PC-3 (cell line): ENCODE measurements at regions not wholly inside any gene's neighbourhood (a gene's known extent, or its start where the extent isn't known, plus 50 kb on each side); places are given as distances from the start of the nearest gene placed in this dataset.

Experiments
- ATAC-seq: fragments of 200-7000 bp; cut with Tn5 transposase; 2 replicates; pipeline ENCODE4 v1.9.1; 2020; ENCODE audit warnings: mild to moderate bottlenecking, moderate library complexity
- BruUV-seq: library from RNA; stranded (reverse); fragments of 400-500 nt; replicated peaks from 2 replicates; lab custom pipeline; 2021; lab: Mats Ljungman, UMichigan
- CTCF ChIA-PET: fragments of 300-600 bp; sonication (Branson Sonifier 250); formaldehyde crosslinking; loops from one replicate; lab custom pipeline; 2022; ENCODE audit warnings: antibody characterized with exemption; lab: Charles Lee
- POLR2A ChIA-PET: fragments of 300-600 bp; sonication (Branson Sonifier 250); formaldehyde crosslinking; loops from one replicate; lab custom pipeline; 2022; ENCODE audit warnings: antibody characterized with exemption; ENCODE audit not compliant: unreplicated experiment; lab: Charles Lee
- DNase-seq: peaks from one replicate; pipeline ENCODE4 v3.0.0-alpha.2; 2015
- H2AFZ ChIP-seq: fragments of 300-600 bp; sonication (generic); 2 replicates; pipeline ENCODE4 v1.6.0; 2016; ENCODE audit warnings: antibody characterized with exemption, low read length
- H3F3A ChIP-seq: fragments of 300-600 bp; sonication (generic); one replicate; pipeline ENCODE4 v1.6.0; 2017; ENCODE audit warnings: antibody characterized with exemption, low read length, control low read depth, mild to moderate bottlenecking; ENCODE audit not compliant: unreplicated experiment
- H3K27ac ChIP-seq: fragments of 300-600 bp; sonication (generic); 2 replicates; pipeline ENCODE4 v1.5.1; 2016; ENCODE audit warnings: mild to moderate bottlenecking, low read length
- H3K27me3 ChIP-seq: fragments of 300-600 bp; sonication (generic); 2 replicates; pipeline ENCODE4 v1.6.1; 2016; ENCODE audit warnings: low read length, mixed read lengths
- H3K36me3 ChIP-seq: fragments of 300-600 bp; sonication (generic); 2 replicates; pipeline ENCODE4 v1.6.1; 2016; ENCODE audit warnings: low read depth, mixed run types, low read length, mixed read lengths
- H3K4me1 ChIP-seq: fragments of 300-600 bp; sonication (generic); 2 replicates; pipeline ENCODE4 v1.5.1; 2016; ENCODE audit warnings: low read length; ENCODE audit not compliant: insufficient read depth
- H3K4me2 ChIP-seq: fragments of 300-600 bp; sonication (generic); 2 replicates; pipeline ENCODE4 v1.6.0; 2016; ENCODE audit warnings: low read length
- H3K4me3 ChIP-seq: fragments of 300-600 bp; sonication (generic); 2 replicates; pipeline ENCODE4 v1.5.1; 2016; ENCODE audit warnings: mild to moderate bottlenecking, low read length, mixed read lengths
- H3K79me2 ChIP-seq: fragments of 300-600 bp; sonication (generic); 2 replicates; pipeline ENCODE4 v1.6.1; 2017; ENCODE audit warnings: low read length, mixed read lengths
- H3K9ac ChIP-seq: fragments of 300-600 bp; sonication (generic); 2 replicates; pipeline ENCODE4 v1.6.0; 2016; ENCODE audit warnings: mild to moderate bottlenecking, low read length
- H3K9me2 ChIP-seq: fragments of 300-600 bp; sonication (generic); replicated peaks from 2 replicates; pipeline ENCODE4 v1.6.1; 2016; ENCODE audit warnings: mixed run types, low read length, mixed read lengths
- H3K9me3 ChIP-seq: fragments of 300-600 bp; sonication (generic); 2 replicates; pipeline ENCODE4 v1.6.1; 2016; ENCODE audit warnings: low read length, mixed read lengths
- H4K20me1 ChIP-seq: fragments of 300-600 bp; sonication (generic); 2 replicates; pipeline ENCODE4 v1.6.1; 2016; ENCODE audit warnings: low read length, mixed read lengths
- CTCF ChIP-seq: fragments of 300-600 bp; sonication (generic); conservative IDR thresholded peaks from 2 replicates; pipeline ENCODE4 v1.5.1; 2017; ENCODE audit warnings: antibody characterized with exemption, low read depth, mild to moderate bottlenecking, low read length
- EZH2 ChIP-seq: fragments of 300-600 bp; sonication (generic); IDR thresholded peaks from one replicate; pipeline ENCODE4 v1.6.1; 2017; ENCODE audit warnings: antibody characterized with exemption, mild to moderate bottlenecking, low read length; ENCODE audit not compliant: unreplicated experiment
- EZH2phosphoT487 ChIP-seq: fragments of 300-600 bp; sonication (generic); IDR thresholded peaks from 2 replicates; pipeline ENCODE4 v1.6.1; 2018; ENCODE audit warnings: mild to moderate bottlenecking, antibody characterized with exemption, low read length, borderline replicate concordance
- intact Hi-C: fragments of 100-400 bp; cut with micrococcal nuclease; formaldehyde crosslinking; loops from 2 replicates; pipeline ENCODE4 v1.9.0; 2023

DNA sequence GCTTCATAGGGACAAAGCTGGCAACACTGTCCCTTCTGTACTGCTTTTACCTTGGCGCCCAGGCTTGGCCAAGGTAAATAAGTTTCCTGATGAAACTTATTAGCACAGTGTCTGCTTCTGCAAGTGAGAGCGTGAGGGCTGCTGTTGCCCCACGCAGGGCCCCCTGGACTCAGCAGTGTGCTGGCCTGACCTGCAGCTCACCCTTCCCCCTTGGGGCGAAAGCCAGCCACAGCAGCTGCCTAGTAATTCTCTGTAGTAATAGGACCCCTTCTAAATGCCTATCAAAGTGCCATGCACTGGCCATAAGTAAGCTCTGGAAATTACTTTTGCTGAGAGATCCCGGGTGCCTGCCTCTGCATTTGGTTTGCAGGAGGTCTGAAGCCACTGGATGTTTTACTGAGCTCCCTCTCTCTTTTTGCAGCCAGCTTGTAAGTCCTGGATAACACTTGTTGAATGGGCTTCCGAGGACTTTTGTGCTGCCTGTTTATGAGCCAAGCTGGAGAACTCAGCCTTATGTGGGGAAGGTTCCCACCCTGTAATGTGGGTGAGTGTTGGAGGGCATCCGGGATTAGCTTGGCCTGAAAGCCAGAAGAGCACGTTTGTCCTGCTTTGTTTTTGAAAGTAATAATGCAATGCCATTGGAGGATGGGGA lies 293.9 kb downstream of the C7orf25 start:
- ATAC-seq = no peak
- no peak overlapping the region for H3K4me3 ChIP-seq
- TF ChIP-seq CTCF (no peak), EZH2phosphoT487 (no peak), EZH2 (no peak)
- no peaks in the 10 kb centered on the region for H3K79me2 ChIP-seq
- ChIA-PET POLR2A (no interaction called here), CTCF (no interaction called here)
- H3K27ac ChIP-seq = no peak overlapping the region
- H3K27me3 ChIP-seq = no peaks in the 10 kb centered on the region
- H3K9me3 ChIP-seq = no peaks in the 10 kb centered on the region
- DNase-seq = no peak
- no peak overlapping the region for H2AFZ ChIP-seq
- BruUV-seq = no TSS peak
- H3K4me1 ChIP-seq = no peaks in the 10 kb centered on the region
- intact Hi-C loops = no loop called here
- no peaks in the 10 kb centered on the region for H3K9me2 ChIP-seq
- H3K36me3 ChIP-seq = no peaks in the 10 kb centered on the region
- no peak overlapping the region for H3K9ac ChIP-seq
- no peaks in the 10 kb centered on the region for H3F3A ChIP-seq
- H4K20me1 ChIP-seq = no peaks in the 10 kb centered on the region
- no peak overlapping the region for H3K4me2 ChIP-seq

- H3K4me1 ChIP-seq = no peaks in the 10 kb centered on the region
- no peak overlapping the region for H3K27ac ChIP-seq
- H3K4me2 ChIP-seq = no peak overlapping the region
- H3K27me3 ChIP-seq = no peaks in the 10 kb centered on the region
- no peak overlapping the region for H3K9ac ChIP-seq
- intact Hi-C loops = no loop called here
- TF ChIP-seq CTCF (no peak), EZH2 (no peak), EZH2phosphoT487 (no peak)
- POLR2A ChIA-PET = no interaction called here
- no peaks in the 10 kb centered on the region for H3K36me3 ChIP-seq
- CTCF ChIA-PET = no interaction called here
- no peaks in the 10 kb centered on the region for H3K9me2 ChIP-seq
- no peaks in the 10 kb centered on the region for H3F3A ChIP-seq
- no peak for ATAC-seq
- H3K79me2 ChIP-seq = no peaks in the 10 kb centered on the region
- no peaks in the 10 kb centered on the region for H4K20me1 ChIP-seq
- H3K4me3 ChIP-seq = no peak overlapping the region
- H2AFZ ChIP-seq = no peak overlapping the region
- no TSS peak for BruUV-seq
- no peak for DNase-seq
- no peaks in the 10 kb centered on the region for H3K9me3 ChIP-seq
These were observed 294.7 kb downstream of the C7orf25 start for GRCh38 chr7:42617071-42617765.

DNA sequence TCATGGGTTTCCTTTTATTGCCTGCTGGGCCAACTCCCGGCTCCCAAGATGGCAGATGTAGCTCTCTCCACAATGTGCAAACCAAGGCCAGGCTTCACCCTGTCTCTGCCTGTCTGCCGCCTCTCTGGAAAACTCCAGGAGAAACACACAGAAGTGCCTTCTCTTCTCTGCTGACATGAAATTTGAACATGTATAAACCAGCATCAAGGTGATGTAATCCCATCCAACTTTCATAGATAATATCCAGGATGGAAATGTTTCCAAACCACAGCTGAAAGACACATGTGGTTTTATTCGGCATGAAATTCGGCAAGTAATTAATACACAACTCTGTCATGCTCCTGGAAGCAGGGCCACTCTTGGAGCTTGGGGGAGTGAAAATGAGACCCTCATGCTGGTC lies 297.2 kb downstream of the C7orf25 start:
- Histone ChIP-seq H3K79me2 (no peaks in the 10 kb centered on the region), H4K20me1 (no peaks in the 10 kb centered on the region), H3K4me2 (no peak overlapping the region), H3K4me3 (no peak overlapping the region), H3K36me3 (no peaks in the 10 kb centered on the region), H3K4me1 (no peaks in the 10 kb centered on the region), H3F3A (no peaks in the 10 kb centered on the region), H3K9me2 (no peaks in the 10 kb centered on the region), H3K27me3 (no peaks in the 10 kb centered on the region), H3K27ac (no peak overlapping the region), H3K9ac (no peak overlapping the region), H3K9me3 (no peaks in the 10 kb centered on the region), H2AFZ (no peak overlapping the region)
- CTCF ChIA-PET = no interaction called here
- intact Hi-C loops = no loop called here
- BruUV-seq = no TSS peak
- TF ChIP-seq CTCF = no peak
- no peak for TF ChIP-seq EZH2phosphoT487
- no peak for TF ChIP-seq EZH2
- ATAC-seq (no peak), DNase-seq (no peak)
- POLR2A ChIA-PET = no interaction called here
